Transverse colon (tissue), 4 donors: ENCODE measurements at regions not wholly inside any gene's neighbourhood (a gene's known extent, or its start where the extent isn't known, plus 50 kb on each side); places are given as distances from the start of the nearest gene placed in this dataset.

ENCODE experiments used
- DNase-seq: peaks from one replicate; pipeline ENCODE4 v3.0.0-alpha.2; 2019
- H3K27ac ChIP-seq, 4 donors: fragments of 200-600 bp; sonication (generic); 2 replicates each; pipeline ENCODE4 v1.5.1; 2016 to 2018; ENCODE audit warnings: inconsistent platforms in 4 of 4
- H3K27me3 ChIP-seq: fragments of 200-600 bp; sonication (generic); 2 replicates; pipeline ENCODE4 v1.5.1; 2017; ENCODE audit warnings: inconsistent platforms
- H3K36me3 ChIP-seq, 4 donors: fragments of 200-600 bp; sonication (generic); 2 replicates each; pipeline ENCODE4 v1.5.1; 2017 to 2019; ENCODE audit warnings: inconsistent platforms in 4 of 4
- H3K4me1 ChIP-seq, 4 donors: fragments of 200-600 bp; sonication (generic); 2 replicates each; pipeline ENCODE4 v1.5.1; 2017 to 2020; ENCODE audit warnings: inconsistent platforms in 4 of 4
- H3K4me3 ChIP-seq, 4 donors: fragments of 200-600 bp; sonication (generic); 1 replicate in 1 of 4; 2 replicates in 3 of 4; pipeline versions ENCODE4 v1.5.1 to v1.6.1; 2017 to 2019; ENCODE audit warnings: inconsistent platforms in 4 of 4
- H3K9me3 ChIP-seq, 2 donors: fragments of 200-600 bp; sonication (generic); 2 replicates each; pipeline ENCODE4 v1.5.1; 2017 to 2019; ENCODE audit warnings: inconsistent platforms in 2 of 2
- CTCF ChIP-seq, 5 experiments: fragments of 200-600 bp in 3 of 5; fragments of 450-650 bp in 2 of 5; sonication (generic) in 3 of 5; IDR thresholded peaks; 1 replicate in 2 of 5; 2 replicates in 3 of 5; pipeline ENCODE4 v1.5.1; 2016 to 2017; ENCODE audit warnings: antibody characterized with exemption in 5 of 5, inconsistent platforms in 3 of 5, mild to moderate bottlenecking in 2 of 5, moderate library complexity in 1 of 5
- EP300 ChIP-seq: sonication (generic); formaldehyde crosslinking; IDR thresholded peaks from one replicate; pipeline ENCODE4 v1.6.1; 2017; ENCODE audit warnings: antibody characterized with exemption, low read depth
- POLR2A ChIP-seq: fragments of 450-650 bp; IDR thresholded peaks from one replicate; pipeline ENCODE4 v1.6.1; 2016; ENCODE audit warnings: antibody characterized with exemption, mild to moderate bottlenecking, moderate library complexity
- POLR2AphosphoS5 ChIP-seq, 3 donors: sonication (generic); formaldehyde crosslinking; IDR thresholded peaks; one replicate each; pipeline ENCODE4 v1.6.1; 2016; ENCODE audit warnings: antibody characterized with exemption in 3 of 3
- WGBS, 2 donors: methylation state at CpG; one replicate each; pipeline ENCODE4 v1.1.5; 2018; ENCODE audit warnings: low coverage in 1 of 2; 5-methylcytosine and 5-hydroxymethylcytosine counted together
- in situ Hi-C, 4 donors: fragments of 200-750 bp; cut with MboI; loops; one replicate each; pipeline versions ENCODE4 v1.15.0 to v1.15.1; 2017; ENCODE audit warnings: low sequenced_read_pairs in 3 of 4, low pct_ligation_motif_present in 1 of 4, low pct_unique_long_range_greater_than_20kb in 1 of 4
- intact Hi-C: fragments of 100-400 bp; cut with DNase I; formaldehyde crosslinking; loops from one replicate; pipeline ENCODE4 v1.15.1; 2023; ENCODE audit warnings: low total_unique reads

GRCh38 chr3:28039234-28039633, 202.2 kb upstream of the CMC1 start:
- TF ChIP-seq EP300 (no peak), CTCF (IDR thresholded peaks at IDR 0.05) (no peak), POLR2AphosphoS5 (IDR thresholded peaks at IDR 0.05) (no peak), POLR2A (no peak)
- WGBS, 2 donors: 60 to 72% methylated on average over 3 of the region's 3 CpGs

GRCh38 chr3:28039829-28040228, 201.6 kb upstream of the CMC1 start:
- Histone ChIP-seq H3K9me3 (no peaks in the 10 kb centered on the region), H3K36me3 (no peaks in the 10 kb centered on the region), H3K27me3 (no peaks in the 10 kb centered on the region), H3K4me3 (no peak overlapping the region), H3K27ac (no peak overlapping the region), H3K4me1 (no peaks in the 10 kb centered on the region)
- 63 to 89% methylated on average over 1 of the region's 1 CpG for WGBS, 2 donors
- TF ChIP-seq CTCF (IDR thresholded peaks at IDR 0.05) (no peak), POLR2A (no peak), POLR2AphosphoS5 (IDR thresholded peaks at IDR 0.05) (no peak), EP300 (no peak)
- in situ Hi-C loops: no loop called here
- DNase-seq: no peak
- intact Hi-C loops: no loop called here

More at GRCh38 chr3:28039234-28039633, 202.2 kb upstream of the CMC1 start:
- no peaks in the 10 kb centered on the region for H3K27me3 ChIP-seq
- H3K9me3 ChIP-seq: no peaks in the 10 kb centered on the region
- DNase-seq: no peak
- H3K4me3 ChIP-seq: no peak overlapping the region
- no peaks in the 10 kb centered on the region for H3K4me1 ChIP-seq
- no peaks in the 10 kb centered on the region for H3K36me3 ChIP-seq
- no peak overlapping the region for H3K27ac ChIP-seq
- intact Hi-C loops (no loop called here), in situ Hi-C loops (no loop called here)

- Histone ChIP-seq H3K4me3 (no peak overlapping the region), H3K4me1 (no peaks in the 10 kb centered on the region), H3K36me3 (no peaks in the 10 kb centered on the region), H3K27me3 (no peaks in the 10 kb centered on the region), H3K9me3 (no peaks in the 10 kb centered on the region), H3K27ac (no peak overlapping the region)
- TF ChIP-seq EP300 (no peak), POLR2A (no peak), POLR2AphosphoS5 (IDR thresholded peaks at IDR 0.05) (no peak), CTCF (IDR thresholded peaks at IDR 0.05) (no peak)
- in situ Hi-C loops: no loop called here
- WGBS, 2 donors: 45 to 79% methylated on average over 2 of the region's 2 CpGs
- intact Hi-C loops: no loop called here
- no peak for DNase-seq
Observed at GRCh38 chr3:28042095-28042635, 199.3 kb upstream of the CMC1 start.

- intact Hi-C loops: no loop called here
Observed at GRCh38 chr3:28042707-28043106, 198.7 kb upstream of the CMC1 start.

More at GRCh38 chr3:28042707-28043106, 198.7 kb upstream of the CMC1 start:
- WGBS, 2 donors: 68 to 75% methylated on average over 1 of the region's 1 CpG
- TF ChIP-seq CTCF (IDR thresholded peaks at IDR 0.05): no peak
- TF ChIP-seq EP300: no peak
- TF ChIP-seq POLR2AphosphoS5 (IDR thresholded peaks at IDR 0.05): no peak
- no peak for TF ChIP-seq POLR2A
- Histone ChIP-seq H3K9me3 (no peaks in the 10 kb centered on the region), H3K36me3 (no peaks in the 10 kb centered on the region), H3K27me3 (no peaks in the 10 kb centered on the region), H3K4me3 (no peak overlapping the region), H3K4me1 (no peaks in the 10 kb centered on the region), H3K27ac (no peak overlapping the region)
- no peak for DNase-seq
- in situ Hi-C loops: no loop called here
